ENCODE measurements at regions not wholly inside any gene's neighbourhood (a gene's known extent, or its start where the extent isn't known, plus 50 kb on each side); places are given as distances from the start of the nearest gene placed in this dataset.

DNA sequence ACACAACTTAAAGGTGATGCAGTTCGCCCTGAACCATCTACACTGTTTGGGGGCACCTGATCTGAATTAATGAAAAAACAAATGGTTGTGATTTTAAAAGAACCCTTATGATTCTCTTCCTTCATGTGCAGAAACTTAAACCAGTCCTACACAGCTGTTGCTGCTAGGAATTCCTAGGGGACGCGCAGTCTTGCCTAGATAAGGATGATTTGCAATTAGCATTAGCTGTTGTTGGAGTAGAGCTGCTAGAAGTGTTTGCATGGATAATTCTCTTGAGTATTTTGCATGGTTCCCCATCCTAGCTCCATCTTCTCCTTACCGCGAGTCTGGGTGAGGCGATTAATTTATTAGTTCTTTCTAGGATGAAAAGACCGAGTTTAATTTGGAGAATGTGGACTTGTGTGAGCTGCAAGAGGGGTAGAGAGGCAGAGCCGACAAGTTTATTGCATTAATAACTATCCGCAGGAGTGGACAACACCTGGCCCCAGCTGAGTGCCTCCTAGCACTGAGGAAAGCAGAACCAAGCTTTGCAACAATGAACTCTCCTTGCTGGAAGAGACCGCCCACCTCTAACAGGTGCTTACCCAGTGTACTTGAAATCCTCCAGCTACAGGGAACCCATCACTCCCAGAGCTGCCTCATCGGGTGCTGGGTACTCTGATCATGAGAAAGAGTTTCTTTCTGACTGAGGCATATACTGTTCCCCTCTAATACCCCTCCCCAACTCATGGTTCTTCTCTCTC, 75.0 kb upstream of the WNT7A start:
- no peak for TF ChIP-seq EZH2 (IDR thresholded peaks at IDR 0.05; ENCODE audit: insufficient read depth, low read length)
- TF ChIP-seq, protein P1, sequence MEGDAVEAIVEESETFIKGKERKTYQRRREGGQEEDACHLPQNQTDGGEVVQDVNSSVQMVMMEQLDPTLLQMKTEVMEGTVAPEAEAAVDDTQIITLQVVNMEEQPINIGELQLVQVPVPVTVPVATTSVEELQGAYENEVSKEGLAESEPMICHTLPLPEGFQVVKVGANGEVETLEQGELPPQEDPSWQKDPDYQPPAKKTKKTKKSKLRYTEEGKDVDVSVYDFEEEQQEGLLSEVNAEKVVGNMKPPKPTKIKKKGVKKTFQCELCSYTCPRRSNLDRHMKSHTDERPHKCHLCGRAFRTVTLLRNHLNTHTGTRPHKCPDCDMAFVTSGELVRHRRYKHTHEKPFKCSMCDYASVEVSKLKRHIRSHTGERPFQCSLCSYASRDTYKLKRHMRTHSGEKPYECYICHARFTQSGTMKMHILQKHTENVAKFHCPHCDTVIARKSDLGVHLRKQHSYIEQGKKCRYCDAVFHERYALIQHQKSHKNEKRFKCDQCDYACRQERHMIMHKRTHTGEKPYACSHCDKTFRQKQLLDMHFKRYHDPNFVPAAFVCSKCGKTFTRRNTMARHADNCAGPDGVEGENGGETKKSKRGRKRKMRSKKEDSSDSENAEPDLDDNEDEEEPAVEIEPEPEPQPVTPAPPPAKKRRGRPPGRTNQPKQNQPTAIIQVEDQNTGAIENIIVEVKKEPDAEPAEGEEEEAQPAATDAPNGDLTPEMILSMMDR (IDR thresholded peaks at IDR 0.05; ENCODE audit: insufficient read depth, low read depth, low read length): no peak

Measured in astrocyte (in vitro differentiated cells and primary cell).